NB4 (cell line): ENCODE measurements at regions not wholly inside any gene's neighbourhood (a gene's known extent, or its start where the extent isn't known, plus 50 kb on each side); places are given as distances from the start of the nearest gene placed in this dataset.

Source experiments
- DNase-seq: peaks from one replicate; pipeline ENCODE4 v3.0.0; 2010; ENCODE audit warnings: low read depth
- H3K4me3 ChIP-seq: one replicate; pipeline ENCODE4 v1.5.1; 2011; ENCODE audit warnings: mild to moderate bottlenecking, low read depth, low read length, moderate library complexity
- CTCF ChIP-seq: IDR thresholded peaks from one replicate; pipeline ENCODE4 v1.5.1; 2012; ENCODE audit warnings: low read depth, low read length
- MAX ChIP-seq: IDR thresholded peaks from 2 replicates; pipeline ENCODE4 v1.6.1; 2011; ENCODE audit warnings: low read depth, low read length
- MYC ChIP-seq: IDR thresholded peaks from 2 replicates; pipeline ENCODE4 v1.6.1; 2011; ENCODE audit warnings: low read depth, low read length
- POLR2A ChIP-seq: IDR thresholded peaks from 2 replicates; pipeline ENCODE4 v1.6.1; 2011; ENCODE audit warnings: mild to moderate bottlenecking; ENCODE audit not compliant: insufficient read length; ENCODE audit errors: extremely low read depth

- no peak for TF ChIP-seq MAX
- no peak for TF ChIP-seq CTCF
- TF ChIP-seq MYC, result no peak
- TF ChIP-seq POLR2A, result no peak
- H3K4me3 ChIP-seq, result no peak overlapping the region
- DNase-seq, result no peak
Measured at GRCh38 chr15:53831907-53832770, 72.7 kb upstream of the WDR72 start.

GRCh38 chr15:53830707-53831386 lies 71.4 kb upstream of the WDR72 start:
- H3K4me3 ChIP-seq, result no peak overlapping the region
- no peak for DNase-seq
- TF ChIP-seq MYC, result no peak
- no peak for TF ChIP-seq POLR2A
- no peak for TF ChIP-seq CTCF
- no peak for TF ChIP-seq MAX

- TF ChIP-seq POLR2A, result no peak
- TF ChIP-seq MAX, result no peak
- TF ChIP-seq MYC, result no peak
- TF ChIP-seq CTCF, result no peak
- H3K4me3 ChIP-seq, result no peak overlapping the region
- DNase-seq, result no peak
Measured at GRCh38 chr15:53829923-53830459, 70.5 kb upstream of the WDR72 start.

- DNase-seq, result no peak
- no peak overlapping the region for H3K4me3 ChIP-seq
- TF ChIP-seq MYC (no peak), POLR2A (no peak)
Measured at GRCh38 chr15:53829471-53829870, 70.0 kb upstream of the WDR72 start.

GRCh38 chr15:53827355-53827754 lies 67.9 kb upstream of the WDR72 start:
- DNase-seq, result no peak

More at GRCh38 chr15:53827355-53827754, 67.9 kb upstream of the WDR72 start:
- TF ChIP-seq POLR2A (no peak), CTCF (no peak), MYC (no peak), MAX (no peak)
- H3K4me3 ChIP-seq, result no peak overlapping the region
